DND-41 (cell line): ENCODE measurements at regions not wholly inside any gene's neighbourhood (a gene's known extent, or its start where the extent isn't known, plus 50 kb on each side); places are given as distances from the start of the nearest gene placed in this dataset.

Source experiments
- ATAC-seq: fragments of 200-7000 bp; cut with Tn5 transposase; 3 replicates; pipeline ENCODE4 v1.9.1; 2021; ENCODE audit warnings: low read depth; ENCODE audit not compliant: insufficient read depth
- DNase-seq: peaks from one replicate; pipeline ENCODE4 v3.0.0-alpha.2; 2020
- H2AFZ ChIP-seq: 2 replicates; pipeline ENCODE4 v1.6.0; 2012; ENCODE audit warnings: low read depth, low read length
- H3K27ac ChIP-seq: 2 replicates; pipeline ENCODE4 v1.5.1; 2012; ENCODE audit warnings: low read length, inconsistent platforms
- H3K27me3 ChIP-seq: fragments of 200-600 bp; sonication (generic); 2 replicates; pipeline ENCODE4 v1.6.0; 2012; ENCODE audit warnings: low read length, mild to moderate bottlenecking, inconsistent platforms; ENCODE audit not compliant: insufficient read depth, poor library complexity
- H3K36me3 ChIP-seq: 2 replicates; pipeline ENCODE4 v1.5.1; 2012; ENCODE audit warnings: low read length, inconsistent platforms; ENCODE audit not compliant: insufficient read depth
- H3K4me1 ChIP-seq: 2 replicates; pipeline ENCODE4 v1.5.1; 2012; ENCODE audit warnings: mild to moderate bottlenecking, low read length; ENCODE audit not compliant: insufficient read depth
- H3K4me2 ChIP-seq: 2 replicates; pipeline ENCODE4 v1.6.0; 2012; ENCODE audit warnings: mild to moderate bottlenecking, moderate library complexity, low read length, inconsistent platforms; ENCODE audit not compliant: insufficient read depth
- H3K4me3 ChIP-seq, 2 experiments: fragments of 200-600 bp in 1 of 2; shearing (Covaris generic) in 1 of 2; 2 replicates each; pipeline ENCODE4 v1.5.1; 2012 to 2016; ENCODE audit warnings: inconsistent platforms in 2 of 2, low read length in 2 of 2, mild to moderate bottlenecking in 2 of 2, low read depth in 1 of 2, moderate library complexity in 1 of 2
- H3K79me2 ChIP-seq: 2 replicates; pipeline ENCODE4 v1.6.0; 2012; ENCODE audit warnings: low read length, inconsistent platforms; ENCODE audit not compliant: insufficient read depth
- H3K9ac ChIP-seq: 2 replicates; pipeline ENCODE4 v1.6.0; 2012; ENCODE audit warnings: low read depth, mild to moderate bottlenecking, inconsistent platforms, low read length, moderate library complexity
- H3K9me3 ChIP-seq: 2 replicates; pipeline ENCODE4 v1.5.1; 2012; ENCODE audit warnings: low read length, moderate library complexity, mild to moderate bottlenecking, inconsistent platforms; ENCODE audit not compliant: insufficient read depth, severe bottlenecking
- H4K20me1 ChIP-seq: 2 replicates; pipeline ENCODE4 v1.6.0; 2012; ENCODE audit warnings: low read length; ENCODE audit not compliant: insufficient read depth
- CTCF ChIP-seq: IDR thresholded peaks from 2 replicates; pipeline ENCODE4 v1.5.1; 2012; ENCODE audit warnings: borderline replicate concordance, low read length, moderate library complexity, mild to moderate bottlenecking; ENCODE audit not compliant: poor library complexity, severe bottlenecking; ENCODE audit errors: extremely low read depth
- EZH2 ChIP-seq: IDR thresholded peaks from 3 replicates; pipeline ENCODE4 v1.6.1; 2012; ENCODE audit warnings: borderline replicate concordance, low read depth, mild to moderate bottlenecking, moderate library complexity, low read length, inconsistent platforms; ENCODE audit not compliant: severe bottlenecking

DNA sequence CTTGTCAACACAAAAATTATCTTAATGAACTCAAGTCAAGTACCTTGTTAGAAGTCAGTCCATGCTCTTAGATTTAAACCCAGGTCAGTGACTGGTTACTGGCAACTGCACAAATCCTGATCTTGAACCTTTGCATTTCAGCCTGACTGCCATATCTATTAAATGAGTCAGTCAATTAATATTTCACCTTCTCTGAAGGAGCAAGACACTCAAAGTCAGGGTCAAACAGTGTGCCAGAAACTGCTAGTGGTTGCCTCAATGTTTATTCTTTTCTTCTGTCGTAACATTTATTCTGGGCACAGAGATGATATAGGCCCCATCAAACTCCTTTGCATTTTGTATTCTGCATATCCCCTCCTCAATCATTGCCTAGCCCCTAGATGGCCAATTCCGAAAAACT lies 193.9 kb upstream of the MOCS1 start:
- H3K4me3 ChIP-seq, result no peak overlapping the region
- no peak overlapping the region for H3K9ac ChIP-seq

GRCh38 chr6:40125680-40126394 lies 191.6 kb upstream of the MOCS1 start:
- no peaks in the 10 kb centered on the region for H4K20me1 ChIP-seq
- H3K4me1 ChIP-seq, result no peaks in the 10 kb centered on the region
- TF ChIP-seq EZH2, result no peak
- TF ChIP-seq CTCF, result no peak
- no peak overlapping the region for H3K27ac ChIP-seq
- no peak for ATAC-seq
- DNase-seq, result no peak
- peaks cover 3% of the 10 kb centered on the region for H3K9me3 ChIP-seq
- H2AFZ ChIP-seq, result no peak overlapping the region
- H3K79me2 ChIP-seq, result no peaks in the 10 kb centered on the region
- no peak overlapping the region for H3K4me2 ChIP-seq
- H3K4me3 ChIP-seq, result no peak overlapping the region
- no peaks in the 10 kb centered on the region for H3K36me3 ChIP-seq
- H3K9ac ChIP-seq, result no peak overlapping the region
- no peaks in the 10 kb centered on the region for H3K27me3 ChIP-seq

More for the DNA sequence above, 193.9 kb upstream of the MOCS1 start:
- Histone ChIP-seq H3K36me3 (no peaks in the 10 kb centered on the region), H3K27me3 (no peaks in the 10 kb centered on the region), H3K9me3 (peaks cover 3% of the 10 kb centered on the region), H2AFZ (no peak overlapping the region), H3K4me2 (no peak overlapping the region), H3K4me1 (no peaks in the 10 kb centered on the region), H3K79me2 (no peaks in the 10 kb centered on the region), H3K27ac (no peak overlapping the region), H4K20me1 (no peaks in the 10 kb centered on the region)
- ATAC-seq, result no peak
- DNase-seq, result no peak
- TF ChIP-seq EZH2 (no peak), CTCF (no peak)

DNA sequence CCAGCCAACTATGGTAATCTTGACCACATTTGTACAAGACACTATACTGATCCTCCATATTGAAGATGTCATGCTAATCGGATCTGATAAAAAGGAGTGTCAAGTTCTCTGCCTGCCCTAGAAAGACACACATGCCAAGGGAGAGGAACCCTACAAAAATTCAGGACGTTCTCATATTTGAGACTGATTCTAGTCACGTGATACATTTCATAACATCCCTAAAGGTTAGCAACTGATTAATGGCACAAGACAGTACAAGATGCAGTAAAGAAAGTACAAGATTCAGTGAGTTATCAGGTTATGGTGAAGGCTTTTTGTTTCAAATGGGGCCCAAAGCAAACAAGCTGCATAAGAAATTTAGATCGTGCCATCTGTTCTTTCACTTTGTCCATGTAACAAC lies 190.7 kb upstream of the MOCS1 start:
- TF ChIP-seq CTCF (no peak), EZH2 (no peak)
- no peak for ATAC-seq
- no peak overlapping the region for H3K4me2 ChIP-seq
- H3K36me3 ChIP-seq, result no peaks in the 10 kb centered on the region
- no peaks in the 10 kb centered on the region for H4K20me1 ChIP-seq
- H3K4me3 ChIP-seq, result no peak overlapping the region
- no peak overlapping the region for H3K9ac ChIP-seq
- no peaks in the 10 kb centered on the region for H3K4me1 ChIP-seq
- no peaks in the 10 kb centered on the region for H3K79me2 ChIP-seq
- no peak for DNase-seq
- H3K9me3 ChIP-seq, result peaks cover 3% of the 10 kb centered on the region
- no peaks in the 10 kb centered on the region for H3K27me3 ChIP-seq
- H3K27ac ChIP-seq, result no peak overlapping the region
- no peak overlapping the region for H2AFZ ChIP-seq
